H1 (cell line): ENCODE measurements at regions not wholly inside any gene's neighbourhood (a gene's known extent, or its start where the extent isn't known, plus 50 kb on each side); places are given as distances from the start of the nearest gene placed in this dataset.

ENCODE experiments used
- CTCF ChIA-PET: fragments of 300-600 bp; sonication (Branson Sonifier 250); formaldehyde crosslinking; loops from one replicate; lab custom pipeline; 2021; ENCODE audit not compliant: partially characterized antibody; lab: Charles Lee
- POLR2A ChIA-PET: fragments of 300-600 bp; sonication (Branson Sonifier 250); formaldehyde crosslinking; loops from one replicate; lab custom pipeline; 2021; ENCODE audit warnings: inconsistent platforms; ENCODE audit not compliant: partially characterized antibody; lab: Charles Lee
- DNase-seq, 2 experiments: peaks; one replicate each; pipeline versions ENCODE4 v3.0.0 to v3.0.0-alpha.2; 2010 to 2022; ENCODE audit warnings: low spot score in 2 of 2, low read depth in 1 of 2, mixed read lengths in 1 of 2
- FAIRE-seq: peaks from 2 replicates; lab custom pipeline; 2011; peaks lifted over from hg19 to GRCh38; lab: Jason Lieb, UNC
- H2AFZ ChIP-seq: 2 replicates; pipeline ENCODE4 v1.8.1; 2012; ENCODE audit warnings: low read length, inconsistent platforms
- H2AK5ac ChIP-seq: 2 replicates; pipeline ENCODE4 v1.6.1; 2013; ENCODE audit warnings: low read depth, low read length
- H2BK120ac ChIP-seq: replicated peaks from 2 replicates; pipeline ENCODE3; 2013; ENCODE audit warnings: low read depth, low read length, inconsistent platforms
- H2BK12ac ChIP-seq: 2 replicates; pipeline ENCODE4 v1.6.1; 2013; ENCODE audit warnings: low read depth, low read length
- H2BK15ac ChIP-seq: 2 replicates; pipeline ENCODE4 v1.6.1; 2013; ENCODE audit warnings: low read length
- H2BK20ac ChIP-seq: 2 replicates; pipeline ENCODE4 v1.6.1; 2013; ENCODE audit warnings: low read length
- H2BK5ac ChIP-seq: 2 replicates; pipeline ENCODE4 v1.6.1; 2013; ENCODE audit warnings: low read depth, low read length
- H3K14ac ChIP-seq: 2 replicates; pipeline ENCODE4 v1.6.1; 2013; ENCODE audit warnings: inconsistent platforms; ENCODE audit not compliant: insufficient read length
- H3K18ac ChIP-seq: 2 replicates; pipeline ENCODE4 v1.6.1; 2013; ENCODE audit warnings: low read length; ENCODE audit errors: extremely low read depth
- H3K23ac ChIP-seq: 2 replicates; pipeline ENCODE4 v1.6.1; 2013; ENCODE audit warnings: inconsistent platforms; ENCODE audit not compliant: insufficient read length
- H3K23me2 ChIP-seq: 2 replicates; pipeline ENCODE4 v1.6.1; 2013; ENCODE audit warnings: low read depth, low read length
- H3K27ac ChIP-seq: 2 replicates; pipeline ENCODE4 v1.6.1; 2011; ENCODE audit warnings: low read depth, low read length, inconsistent platforms
- H3K27me3 ChIP-seq, 4 experiments: replicated peaks in 1 of 4; 1 replicate in 1 of 4; 2 replicates in 3 of 4; pipeline versions ENCODE4 v1.6.1 to v1.8.1; 2011 to 2013; ENCODE audit warnings: low read length in 3 of 4, mild to moderate bottlenecking in 3 of 4, inconsistent platforms in 2 of 4, mixed read lengths in 2 of 4, moderate library complexity in 1 of 4; ENCODE audit not compliant: control insufficient read depth in 3 of 4, insufficient read depth in 3 of 4; ENCODE audit errors: extremely low read depth in 1 of 4
- H3K36me3 ChIP-seq, 4 experiments: 2 replicates each; pipeline versions ENCODE4 v1.6.1 to v1.8.1; 2011 to 2013; ENCODE audit warnings: mild to moderate bottlenecking in 4 of 4, low read length in 3 of 4, moderate library complexity in 2 of 4, control low read depth in 1 of 4, inconsistent platforms in 1 of 4; ENCODE audit not compliant: insufficient read depth in 4 of 4, control insufficient read depth in 2 of 4
- H3K4ac ChIP-seq: replicated peaks from 2 replicates; pipeline ENCODE3; 2013; ENCODE audit warnings: low read length, low read depth, mixed read lengths, inconsistent platforms; ENCODE audit not compliant: insufficient read length
- H3K4me1 ChIP-seq, 4 experiments: replicated peaks in 1 of 4; 1 replicate in 1 of 4; 2 replicates in 3 of 4; pipeline versions ENCODE4 v1.6.1 to v1.8.1; 2011 to 2013; ENCODE audit warnings: low read length in 3 of 4, inconsistent platforms in 2 of 4, mixed read lengths in 1 of 4; ENCODE audit not compliant: insufficient read depth in 4 of 4, control insufficient read depth in 3 of 4
- H3K4me2 ChIP-seq, 2 experiments: 2 replicates each; pipeline versions ENCODE4 v1.6.1 to v1.8.1; 2011 to 2013; ENCODE audit warnings: low read depth in 2 of 2, low read length in 2 of 2, control low read depth in 1 of 2, inconsistent platforms in 1 of 2, mild to moderate bottlenecking in 1 of 2; ENCODE audit not compliant: insufficient read depth in 1 of 2
- H3K4me3 ChIP-seq, 4 experiments: fragments of 200-600, 300-600 bp in 1 of 4; sonication (generic), shearing (Covaris generic), sonication (Bioruptor Twin) in 1 of 4; 2 replicates each; pipeline versions ENCODE4 v1.5.1 to v1.8.1; 2011 to 2016; ENCODE audit warnings: low read length in 4 of 4, low read depth in 3 of 4, control low read depth in 2 of 4, inconsistent platforms in 2 of 4, mild to moderate bottlenecking in 2 of 4, mixed read lengths in 1 of 4, moderate library complexity in 1 of 4; ENCODE audit not compliant: insufficient read depth in 2 of 4; ENCODE audit errors: extremely low read depth in 1 of 4
- H3K56ac ChIP-seq: replicated peaks from 2 replicates; pipeline ENCODE3; 2013; ENCODE audit warnings: low read depth, mild to moderate bottlenecking, mixed read lengths, low read length, inconsistent platforms; ENCODE audit not compliant: insufficient read length
- H3K79me1 ChIP-seq: 2 replicates; pipeline ENCODE4 v1.6.1; 2013; ENCODE audit warnings: low read depth, low read length, control low read depth
- H3K79me2 ChIP-seq, 2 experiments: 2 replicates each; pipeline versions ENCODE4 v1.6.1 to v1.8.1; 2012 to 2013; ENCODE audit warnings: low read length in 2 of 2, mild to moderate bottlenecking in 2 of 2, inconsistent platforms in 1 of 2; ENCODE audit not compliant: insufficient read depth in 2 of 2, control insufficient read depth in 1 of 2
- H3K9ac ChIP-seq, 4 experiments: replicated peaks in 1 of 4; 1 replicate in 1 of 4; 2 replicates in 3 of 4; pipeline versions ENCODE4 v1.6.1 to v1.8.1; 2011 to 2013; ENCODE audit warnings: low read depth in 3 of 4, low read length in 3 of 4, control low read depth in 2 of 4, mild to moderate bottlenecking in 2 of 4, moderate library complexity in 2 of 4, inconsistent platforms in 1 of 4; ENCODE audit errors: extremely low read depth in 1 of 4
- H3K9me3 ChIP-seq, 2 experiments: 2 replicates each; pipeline versions ENCODE4 v1.6.1 to v1.8.1; 2012 to 2013; ENCODE audit warnings: mild to moderate bottlenecking in 2 of 2, moderate library complexity in 2 of 2, control low read depth in 1 of 2, inconsistent platforms in 1 of 2, low read depth in 1 of 2, low read length in 1 of 2, mixed read lengths in 1 of 2; ENCODE audit not compliant: insufficient read depth in 2 of 2
- H4K20me1 ChIP-seq, 2 experiments: replicated peaks in 1 of 2; 2 replicates each; pipeline versions ENCODE3 to v1.8.1; 2011 to 2013; ENCODE audit warnings: inconsistent platforms in 2 of 2, low read length in 2 of 2, mild to moderate bottlenecking in 1 of 2; ENCODE audit not compliant: insufficient read depth in 2 of 2, control insufficient read depth in 1 of 2
- H4K5ac ChIP-seq: 2 replicates; pipeline ENCODE4 v1.6.1; 2013; ENCODE audit warnings: low read length, low read depth, mixed read lengths, inconsistent platforms; ENCODE audit not compliant: insufficient read length
- H4K8ac ChIP-seq: 2 replicates; pipeline ENCODE4 v1.8.0; 2013; ENCODE audit warnings: mild to moderate bottlenecking, moderate library complexity, low read length, inconsistent platforms; ENCODE audit not compliant: insufficient read depth; ENCODE audit errors: extremely low read depth
- H4K91ac ChIP-seq: replicated peaks from 2 replicates; pipeline ENCODE3; 2013; ENCODE audit warnings: low read length, mixed read lengths, inconsistent platforms; ENCODE audit not compliant: insufficient read length
- CBX5 ChIP-seq: fragments of 300-800, 300-1000 bp; sonication (generic); IDR thresholded peaks from 2 replicates; pipeline ENCODE4 v1.7.1; 2016; ENCODE audit warnings: antibody characterized with exemption, low read length, low read depth
- CHD1 ChIP-seq: IDR thresholded peaks from 2 replicates; pipeline ENCODE4 v1.6.1; 2012; ENCODE audit warnings: low read depth, low read length, improper control_type of control experiment
- GTF2F1 ChIP-seq: IDR thresholded peaks from 2 replicates; pipeline ENCODE4 v1.6.1; 2012; ENCODE audit warnings: low read depth, low read length, improper control_type of control experiment, borderline replicate concordance
- HDAC2 ChIP-seq, 2 experiments: fragments of 300-600 bp in 1 of 2; sonication (generic) in 1 of 2; IDR thresholded peaks; 2 replicates each; pipeline ENCODE4 v1.6.1; 2011 to 2012; ENCODE audit warnings: low read depth in 2 of 2, low read length in 2 of 2, mild to moderate bottlenecking in 2 of 2, moderate library complexity in 2 of 2, borderline replicate concordance in 1 of 2, inconsistent platforms in 1 of 2
- HDAC6 ChIP-seq: IDR thresholded peaks from one replicate; pipeline ENCODE4 v1.7.1; 2012; ENCODE audit warnings: low read depth, mild to moderate bottlenecking, inconsistent platforms, low read length, moderate library complexity
- SIRT6 ChIP-seq: IDR thresholded peaks from one replicate; pipeline ENCODE4 v1.7.1; 2012; ENCODE audit warnings: low read length, inconsistent platforms
- SUZ12 ChIP-seq: fragments of 200-600 bp; sonication (generic); IDR thresholded peaks from 2 replicates; pipeline ENCODE4 v1.6.1; 2012; ENCODE audit warnings: mild to moderate bottlenecking, inconsistent platforms, low read length, moderate library complexity, mixed read lengths
- WGBS, 2 experiments: shearing (Covaris generic) in 1 of 2; methylation state at CpG; one replicate each; pipeline versions ENCODE4 v1.1.6 to v1.1.7; 2013 to 2015; ENCODE audit warnings: low lambda C conversion rate in 2 of 2, mixed read lengths in 2 of 2, inconsistent platforms in 1 of 2, low coverage in 1 of 2, missing lambda C conversion rate in 1 of 2; ENCODE audit not compliant: insufficient replicate concordance in 2 of 2, insufficient coverage in 1 of 2, insufficient read length in 1 of 2; ENCODE audit errors: extremely low coverage in 1 of 2, missing lambda C conversion rate in 1 of 2; 5-methylcytosine and 5-hydroxymethylcytosine counted together
- TF ChIP-seq, protein P1 (sequence below): IDR thresholded peaks from 2 replicates; pipeline ENCODE4 v1.6.1; 2012; ENCODE audit warnings: low read length, inconsistent platforms
- TF ChIP-seq, protein P2 (sequence below): IDR thresholded peaks from 2 replicates; pipeline ENCODE4 v1.6.1; 2012; ENCODE audit warnings: inconsistent platforms

DNA sequence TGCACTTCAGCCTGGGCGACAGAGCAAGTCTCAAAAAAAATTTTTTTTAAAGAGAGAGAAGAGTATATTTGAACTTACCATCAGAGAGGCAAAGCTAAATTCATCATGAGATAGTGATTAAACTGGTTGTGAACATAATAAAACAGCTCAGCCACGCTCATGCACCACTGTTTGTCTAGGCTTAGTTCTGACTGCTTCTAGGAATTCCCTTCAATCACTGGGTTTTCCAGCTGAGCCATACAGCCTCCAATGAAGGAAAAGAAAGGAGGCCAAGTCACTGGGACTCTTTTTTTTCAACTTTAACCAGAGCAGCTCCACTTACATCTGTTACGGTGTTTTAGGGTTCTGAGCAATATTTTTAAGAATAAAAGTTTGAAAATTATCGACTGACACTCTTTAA, 50.4 kb upstream of the HNRNPU start:
- no peak overlapping the region for H4K5ac ChIP-seq
- TF ChIP-seq HDAC2 (IDR thresholded peaks at IDR 0.05; ENCODE audit: borderline replicate concordance in 1 of 2, low read depth in 2 of 2, low read length in 2 of 2) (no peak), CBX5 (no peak), SIRT6 (no peak), GTF2F1 (no peak), SUZ12 (no peak), HDAC6 (no peak), CHD1 (no peak)
- TF ChIP-seq, protein P1, sequence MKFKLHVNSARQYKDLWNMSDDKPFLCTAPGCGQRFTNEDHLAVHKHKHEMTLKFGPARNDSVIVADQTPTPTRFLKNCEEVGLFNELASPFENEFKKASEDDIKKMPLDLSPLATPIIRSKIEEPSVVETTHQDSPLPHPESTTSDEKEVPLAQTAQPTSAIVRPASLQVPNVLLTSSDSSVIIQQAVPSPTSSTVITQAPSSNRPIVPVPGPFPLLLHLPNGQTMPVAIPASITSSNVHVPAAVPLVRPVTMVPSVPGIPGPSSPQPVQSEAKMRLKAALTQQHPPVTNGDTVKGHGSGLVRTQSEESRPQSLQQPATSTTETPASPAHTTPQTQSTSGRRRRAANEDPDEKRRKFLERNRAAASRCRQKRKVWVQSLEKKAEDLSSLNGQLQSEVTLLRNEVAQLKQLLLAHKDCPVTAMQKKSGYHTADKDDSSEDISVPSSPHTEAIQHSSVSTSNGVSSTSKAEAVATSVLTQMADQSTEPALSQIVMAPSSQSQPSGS = no peak
- TF ChIP-seq, protein P2, sequence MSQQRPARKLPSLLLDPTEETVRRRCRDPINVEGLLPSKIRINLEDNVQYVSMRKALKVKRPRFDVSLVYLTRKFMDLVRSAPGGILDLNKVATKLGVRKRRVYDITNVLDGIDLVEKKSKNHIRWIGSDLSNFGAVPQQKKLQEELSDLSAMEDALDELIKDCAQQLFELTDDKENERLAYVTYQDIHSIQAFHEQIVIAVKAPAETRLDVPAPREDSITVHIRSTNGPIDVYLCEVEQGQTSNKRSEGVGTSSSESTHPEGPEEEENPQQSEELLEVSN = no peak

More for the DNA sequence above, 50.4 kb upstream of the HNRNPU start:
- Histone ChIP-seq H3K14ac (no peak overlapping the region), H4K8ac (no peak overlapping the region), H2BK20ac (no peak overlapping the region), H3K4me2 (no peak overlapping the region), H3K4me1 (peaks cover 0 to 4% (median 1%) of the 10 kb centered on the region in 4 experiments; a peak in 4 of 7 replicates), H3K9me3 (no peaks in the 10 kb centered on the region), H2BK15ac (no peak overlapping the region), H3K23ac (no peak overlapping the region), H3K36me3 (no peaks in the 10 kb centered on the region), H2BK5ac (no peak overlapping the region), H2BK12ac (no peak overlapping the region), H3K18ac (no peak overlapping the region), H2AK5ac (no peak overlapping the region), H4K91ac (no peak overlapping the region), H4K20me1 (no peaks in the 10 kb centered on the region), H3K23me2 (peaks cover 5% of the 10 kb centered on the region; the same call in 1 of the 2 replicates), H3K4ac (no peak overlapping the region), H3K79me1 (no peaks in the 10 kb centered on the region), H3K9ac (no peak overlapping the region), H2BK120ac (no peak overlapping the region), H3K56ac (no peak overlapping the region), H3K27ac (no peak overlapping the region), H2AFZ (no peak overlapping the region), H3K27me3 (peaks cover 0 to 11% (median 7%) of the 10 kb centered on the region in 4 experiments; a peak in 3 of 7 replicates), H3K4me3 (no peak overlapping the region), H3K79me2 (no peaks in the 10 kb centered on the region)
- ChIA-PET POLR2A (no interaction called here), CTCF (interaction anchor here (0.6 kb wide), 1 partner anchor 17 kb away, joined by 3 read pairs; no protein-coding TSS in a partner anchor)
- no peak for FAIRE-seq
- DNase-seq = no peak
- 93% methylated on average over 4 of the region's 4 CpGs; no CpG with 5 or more reads in 1 of the 2 experiments for WGBS, 2 experiments
